Mesodermal cell (in vitro differentiated cells): ENCODE measurements at regions not wholly inside any gene's neighbourhood (a gene's known extent, or its start where the extent isn't known, plus 50 kb on each side); places are given as distances from the start of the nearest gene placed in this dataset.
A peak's percentile ranks its signal among the peaks of the same experiment; 100 is the strongest.

Experiments used
- H3K27ac ChIP-seq: 2 replicates; pipeline ENCODE4 v1.7.0; 2013; ENCODE audit warnings: mild to moderate bottlenecking, low read depth, low read length, moderate library complexity; ENCODE audit not compliant: severe bottlenecking
- H3K36me3 ChIP-seq: 2 replicates; pipeline ENCODE4 v1.7.1; 2013; ENCODE audit warnings: mild to moderate bottlenecking, low read length, moderate library complexity; ENCODE audit not compliant: control insufficient read depth, insufficient read depth
- H3K4me1 ChIP-seq: one replicate; pipeline ENCODE4 v1.7.1; 2013; ENCODE audit warnings: mild to moderate bottlenecking, low read length; ENCODE audit not compliant: insufficient read depth, control insufficient read depth, poor library complexity, severe bottlenecking
- H3K4me3 ChIP-seq: 2 replicates; pipeline ENCODE4 v1.7.0; 2013; ENCODE audit warnings: low read length, control low read depth, mild to moderate bottlenecking; ENCODE audit not compliant: insufficient read depth, poor library complexity, severe bottlenecking; ENCODE audit errors: extremely low read depth
- H3K9me3 ChIP-seq: 2 replicates; pipeline ENCODE4 v1.7.1; 2013; ENCODE audit warnings: mild to moderate bottlenecking, low read length, moderate library complexity; ENCODE audit not compliant: control insufficient read depth
- WGBS, 2 experiments: methylation state at CpG; one replicate each; pipeline ENCODE4 v1.1.5; 2013; ENCODE audit warnings: missing lambda C conversion rate in 2 of 2; ENCODE audit not compliant: insufficient coverage in 2 of 2; 5-methylcytosine and 5-hydroxymethylcytosine counted together

DNA sequence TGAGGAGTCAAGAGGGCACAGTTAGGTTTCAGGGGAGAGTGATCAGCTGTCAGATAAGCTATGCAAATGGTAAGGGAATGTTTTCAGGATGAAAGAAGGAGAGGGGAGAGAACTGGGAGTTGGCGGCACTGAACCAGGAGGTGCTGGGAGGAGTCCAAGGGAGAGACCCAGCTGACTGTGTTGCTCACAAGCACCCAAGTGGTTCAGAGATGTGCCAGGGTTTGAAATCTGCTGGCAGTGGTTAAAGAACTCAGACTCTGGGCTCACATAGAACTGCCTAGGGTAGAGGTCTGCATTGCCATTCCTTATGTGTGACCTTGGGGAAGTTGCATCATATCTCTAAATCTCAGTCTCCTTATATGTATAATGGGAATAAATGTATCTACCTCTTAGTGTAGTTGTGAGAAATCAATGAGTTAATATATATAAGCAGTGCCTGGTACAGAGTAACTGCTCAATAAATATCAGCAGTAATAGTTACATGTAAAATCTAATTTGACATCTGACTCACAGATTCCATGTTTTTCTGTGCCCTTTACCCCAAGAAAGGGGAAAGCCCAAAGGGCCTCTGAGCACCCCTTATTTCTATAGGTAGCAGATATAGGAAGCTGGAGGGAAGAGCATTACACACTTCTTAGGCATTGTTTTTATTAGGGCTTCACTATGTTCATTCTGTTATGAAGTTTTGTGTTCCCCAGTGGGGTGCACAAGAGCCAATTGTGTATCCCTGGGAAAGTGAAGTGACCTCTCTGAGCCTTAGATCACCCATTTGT lies 66.9 kb upstream of the SESN3 start:
- H3K9me3 ChIP-seq: no peaks in the 10 kb centered on the region
- 80 to 100% methylated on average over 1 of the region's 1 CpG for WGBS, 2 experiments

DNA sequence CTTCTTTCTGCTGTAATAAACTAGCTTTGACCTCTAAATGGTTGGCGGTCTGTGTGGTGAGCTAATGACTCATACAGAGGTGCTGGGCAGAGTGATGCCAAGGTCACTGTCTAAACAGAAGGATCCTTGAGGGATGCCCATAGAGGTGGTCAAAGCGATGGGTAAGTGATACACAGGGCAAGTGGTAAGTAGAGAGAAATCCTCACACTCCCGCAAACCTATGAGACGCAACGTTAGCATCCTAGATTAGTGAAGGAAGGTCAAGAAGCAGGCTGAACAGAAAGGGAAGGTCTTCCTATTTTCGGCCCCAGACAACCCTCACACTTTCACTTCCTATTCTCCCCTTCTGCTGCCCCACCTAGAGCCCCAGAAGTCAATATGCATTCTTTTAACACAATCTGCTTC lies 65.6 kb upstream of the SESN3 start:
- Histone ChIP-seq H3K36me3 (no peaks in the 10 kb centered on the region), H3K27ac (no peak overlapping the region), H3K4me3 (no peak overlapping the region), H3K4me1 (peaks cover 14% of the 10 kb centered on the region), H3K9me3 (no peaks in the 10 kb centered on the region)
- 90 to 91% methylated on average over 5 of the region's 6 CpGs for WGBS, 2 experiments

More for the DNA sequence above, 66.9 kb upstream of the SESN3 start:
- Histone ChIP-seq H3K4me1 (peaks cover 14% of the 10 kb centered on the region), H3K4me3 (no peak overlapping the region), H3K36me3 (no peaks in the 10 kb centered on the region), H3K27ac (no peak overlapping the region)

DNA sequence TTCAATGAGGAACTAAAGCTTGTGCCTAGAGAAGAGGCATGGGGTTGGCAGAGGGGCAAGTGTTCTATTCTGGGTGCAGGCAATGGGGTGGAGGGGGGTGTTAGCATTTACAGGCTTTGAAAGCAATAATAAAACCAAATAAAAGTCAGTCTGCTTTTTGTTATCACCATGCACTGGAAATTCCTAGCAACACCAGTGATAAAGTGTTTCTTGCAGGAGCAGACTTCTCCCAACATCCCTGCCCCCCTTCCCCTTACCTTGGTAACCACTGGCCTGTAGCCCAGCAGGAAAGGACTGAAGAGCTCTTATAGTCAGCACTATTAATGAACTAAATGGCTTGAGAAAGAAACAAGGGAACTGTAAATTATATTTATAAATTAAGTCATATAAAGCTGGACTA lies 65.2 kb upstream of the SESN3 start:
- no peaks in the 10 kb centered on the region for H3K36me3 ChIP-seq
- H3K4me3 ChIP-seq: no peak overlapping the region
- H3K4me1 ChIP-seq: peaks cover 14% of the 10 kb centered on the region
- no peak overlapping the region for H3K27ac ChIP-seq
- no peaks in the 10 kb centered on the region for H3K9me3 ChIP-seq

DNA sequence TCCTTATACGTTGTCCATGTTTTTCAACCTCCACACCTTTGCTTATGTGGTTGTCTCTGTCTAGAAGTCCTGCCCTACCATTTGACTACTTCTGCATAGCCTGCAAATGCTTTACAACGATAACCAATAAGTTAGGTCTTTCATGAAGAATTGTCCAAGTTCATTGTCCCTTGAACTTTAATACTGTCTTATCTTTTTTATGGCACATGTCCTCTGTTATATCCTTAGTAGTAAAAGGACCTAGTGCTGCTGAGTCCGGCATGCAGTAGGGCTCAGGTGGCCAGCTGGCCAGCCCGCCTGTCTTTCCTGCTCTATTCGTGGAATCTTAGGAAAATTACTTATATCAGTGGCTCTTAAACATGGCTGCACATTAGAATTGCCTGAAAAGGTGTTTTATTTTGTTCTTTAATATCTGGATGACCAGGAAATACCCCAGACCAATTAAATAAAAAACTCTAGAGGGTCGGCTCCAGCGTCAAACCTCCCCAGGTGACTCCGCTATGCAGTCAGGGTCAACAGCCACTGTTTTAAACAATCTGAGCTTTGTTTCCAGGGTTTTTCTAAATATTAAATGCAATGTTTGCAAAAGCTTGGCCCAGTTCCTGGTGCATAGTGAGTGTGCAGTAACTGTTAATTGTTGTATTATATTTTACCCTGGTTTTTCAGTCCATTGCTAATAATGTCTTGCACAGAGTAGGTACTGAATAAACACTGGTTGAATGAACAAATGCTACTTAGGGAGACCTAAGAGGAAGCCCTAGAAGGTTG lies 64.6 kb upstream of the SESN3 start:
- Histone ChIP-seq H3K4me3 (no peak overlapping the region), H3K9me3 (no peaks in the 10 kb centered on the region), H3K4me1 (peaks cover 14% of the 10 kb centered on the region), H3K36me3 (no peaks in the 10 kb centered on the region), H3K27ac (no peak overlapping the region)
- 92 to 100% methylated on average over 4 to 5 of the region's 8 CpGs for WGBS, 2 experiments

DNA sequence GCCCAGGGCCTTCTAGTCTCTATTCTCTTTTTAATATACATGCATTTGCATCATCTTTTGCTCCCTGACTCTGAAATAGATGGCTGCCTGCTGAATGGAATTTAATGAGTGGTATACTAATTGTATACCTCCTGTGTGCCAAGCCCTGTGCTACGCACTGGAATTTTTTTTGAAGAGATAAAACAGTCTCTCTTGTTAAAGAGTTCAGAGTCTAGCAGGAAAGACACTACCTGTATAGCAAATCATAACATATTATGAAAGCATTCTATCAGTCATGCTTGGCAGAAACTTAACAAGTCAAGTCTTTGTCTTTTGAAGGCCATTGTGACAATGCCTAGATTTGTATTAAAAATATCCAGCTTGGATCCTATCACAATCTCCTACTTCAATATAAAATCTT lies 63.7 kb upstream of the SESN3 start:
- 100% methylated on average over 1 of the region's 1 CpG; no CpG with 5 or more reads in 1 of the 2 experiments for WGBS, 2 experiments
- Histone ChIP-seq H3K4me3 (no peak overlapping the region), H3K36me3 (no peaks in the 10 kb centered on the region), H3K4me1 (peaks cover 11% of the 10 kb centered on the region), H3K9me3 (no peaks in the 10 kb centered on the region), H3K27ac (no peak overlapping the region)

DNA sequence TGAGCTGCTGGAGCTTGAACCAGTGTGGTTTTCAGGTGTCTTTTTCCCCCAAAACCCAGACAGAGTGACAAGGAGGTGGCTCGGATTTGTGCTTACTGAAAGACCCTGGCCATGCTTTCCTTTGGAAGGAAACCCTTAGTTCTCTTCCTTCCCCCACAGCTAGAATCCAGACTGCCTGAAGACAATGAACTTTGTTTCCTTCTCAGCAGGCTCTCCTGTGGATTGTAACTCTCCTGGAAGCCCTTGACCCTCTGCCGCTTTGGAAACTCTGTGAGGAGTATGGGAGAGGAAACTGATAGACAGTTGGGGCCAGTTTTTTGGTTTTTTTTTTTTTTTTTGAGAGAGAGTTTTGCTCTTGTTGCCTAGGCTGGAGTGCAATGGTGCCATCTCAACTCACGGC lies 62.1 kb upstream of the SESN3 start:
- Histone ChIP-seq H3K9me3 (no peaks in the 10 kb centered on the region), H3K36me3 (no peaks in the 10 kb centered on the region), H3K4me3 (no peak overlapping the region), H3K27ac (no peak overlapping the region), H3K4me1 (peaks cover 4% of the 10 kb centered on the region)
- 70 to 83% methylated on average over 1 to 2 of the region's 3 CpGs for WGBS, 2 experiments

DNA sequence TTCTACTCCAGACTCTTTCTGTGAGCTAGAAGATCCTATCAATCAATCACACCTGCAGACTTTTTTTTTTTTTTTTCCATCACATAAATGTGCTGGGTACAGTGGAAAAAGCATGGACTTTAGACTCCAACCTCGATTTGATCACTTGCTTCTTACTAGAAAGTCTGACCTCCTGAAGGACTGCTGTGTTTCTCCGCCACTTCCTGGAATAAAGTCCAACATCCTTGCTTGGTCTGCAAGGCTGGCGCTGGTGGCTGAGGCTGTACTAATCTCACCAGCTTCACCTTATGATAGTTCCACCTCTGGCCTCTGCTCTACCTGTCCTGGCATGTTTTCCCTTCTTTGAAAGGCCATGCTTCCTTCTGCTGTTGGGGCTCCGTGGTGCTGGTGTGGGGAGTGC lies 60.9 kb upstream of the SESN3 start:
- Histone ChIP-seq H3K4me3 (no peak overlapping the region), H3K36me3 (no peaks in the 10 kb centered on the region), H3K4me1 (no peaks in the 10 kb centered on the region), H3K9me3 (no peaks in the 10 kb centered on the region), H3K27ac (no peak overlapping the region)
- WGBS, 2 experiments: 88 to 97% methylated on average over 3 to 4 of the region's 4 CpGs

DNA sequence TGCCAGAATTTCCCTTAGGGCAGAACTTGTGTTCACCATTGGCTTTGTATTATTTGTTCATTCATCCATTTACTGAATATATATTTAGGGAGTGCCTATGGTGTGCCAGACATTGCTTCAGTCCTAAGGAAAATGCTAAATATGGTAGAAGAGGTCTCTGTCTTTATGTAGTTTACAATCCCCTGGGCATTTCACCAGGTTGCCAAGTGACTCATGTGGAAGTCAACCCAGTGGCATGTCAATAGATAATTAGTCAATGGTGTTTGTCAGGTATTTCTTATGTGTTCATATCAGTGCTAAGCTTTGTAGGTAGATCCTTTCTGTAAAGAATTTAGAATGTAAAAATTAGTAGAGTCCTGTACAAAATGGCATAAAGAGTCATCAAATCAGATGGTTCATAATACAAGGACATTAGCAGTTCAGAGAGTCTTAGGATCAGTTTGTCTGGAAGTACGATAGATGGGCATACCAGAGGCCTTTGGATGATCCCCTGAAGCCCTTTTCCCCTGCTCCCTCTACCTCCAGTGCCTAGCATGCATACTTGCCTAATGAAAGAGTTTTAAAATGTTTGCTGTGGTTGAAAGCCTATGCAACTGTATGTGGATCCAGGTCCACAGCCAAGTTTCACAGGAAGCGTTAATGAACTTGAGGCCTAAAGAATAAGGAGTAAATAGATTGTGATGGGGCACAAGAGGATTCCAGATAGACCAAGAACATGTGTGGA lies 58.5 kb upstream of the SESN3 start:
- WGBS, 2 experiments: 92 to 100% methylated on average over 1 to 2 of the region's 2 CpGs
- H3K27ac ChIP-seq: no peak overlapping the region

DNA sequence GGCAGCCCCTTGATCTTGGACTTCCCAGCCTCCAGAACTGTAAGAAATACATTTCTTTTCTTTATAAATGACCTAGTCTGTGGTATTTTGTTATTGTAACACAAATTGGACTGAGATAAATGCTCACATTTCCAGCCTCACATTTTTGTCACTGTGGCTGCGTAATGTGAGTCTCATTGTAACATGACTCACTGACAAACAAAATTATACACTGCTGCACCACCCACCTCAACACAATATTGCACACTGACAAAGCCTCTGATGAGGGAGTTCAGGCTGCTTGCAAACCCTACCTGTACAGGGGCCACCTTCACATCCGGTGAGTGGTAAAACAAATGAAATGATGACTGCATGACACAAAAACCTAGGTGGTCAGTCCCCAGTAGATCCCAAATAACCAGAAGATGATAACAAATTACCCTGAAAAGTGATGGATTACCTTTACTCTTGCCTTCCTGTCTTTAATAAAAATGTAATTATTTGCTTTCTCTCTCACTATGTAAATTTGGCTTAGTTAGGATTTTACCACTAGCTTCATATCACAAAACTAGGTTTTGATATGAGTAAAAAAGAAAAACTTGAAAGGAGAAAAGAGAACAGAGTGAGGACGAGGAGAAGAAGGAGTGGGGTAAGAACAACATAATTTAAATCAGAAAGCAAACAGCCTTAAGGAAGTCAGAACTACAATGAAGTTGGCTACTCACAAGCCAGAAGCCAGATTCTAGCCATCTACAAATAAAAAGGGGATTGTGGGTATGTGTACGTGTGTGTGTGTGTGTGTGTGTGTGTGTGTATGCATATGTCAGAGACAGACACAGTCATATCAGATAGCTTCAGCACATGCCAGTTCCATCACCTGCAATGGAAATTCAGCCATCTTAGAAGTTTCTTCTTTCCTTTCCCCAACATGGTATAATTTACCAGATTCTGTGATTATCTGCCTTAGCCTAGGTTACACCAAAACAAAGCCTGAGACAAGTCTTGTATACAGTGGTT lies 53.4 kb upstream of the SESN3 start:
- Histone ChIP-seq H3K36me3 (no peaks in the 10 kb centered on the region), H3K9me3 (no peaks in the 10 kb centered on the region), H3K4me3 (no peak overlapping the region), H3K27ac (no peak overlapping the region), H3K4me1 (peaks cover 25% of the 10 kb centered on the region)
- 83 to 100% methylated on average over 1 of the region's 4 CpGs for WGBS, 2 experiments

More for the DNA sequence above, 58.5 kb upstream of the SESN3 start:
- H3K9me3 ChIP-seq: no peaks in the 10 kb centered on the region
- H3K4me1 ChIP-seq: no peaks in the 10 kb centered on the region
- H3K4me3 ChIP-seq: no peak overlapping the region
- no peaks in the 10 kb centered on the region for H3K36me3 ChIP-seq

DNA sequence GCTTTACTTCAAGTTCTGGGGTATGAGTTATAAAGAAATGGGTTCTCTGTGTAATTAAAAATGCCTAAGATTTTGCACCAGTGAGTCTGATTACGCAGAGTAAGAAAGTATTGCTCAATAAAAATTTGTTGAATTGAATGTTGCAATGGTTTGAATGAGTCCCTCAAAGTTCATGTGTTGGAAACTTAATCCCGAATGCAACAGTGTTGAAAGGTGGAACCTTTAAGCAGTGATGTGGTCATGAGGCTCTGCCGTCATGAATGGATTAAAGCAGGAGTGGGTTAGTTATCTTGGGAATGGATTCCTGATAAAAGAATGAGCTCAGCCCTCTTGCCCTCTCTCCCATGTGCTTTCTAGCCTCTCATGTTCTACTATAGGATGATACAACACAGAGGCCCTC lies 52.6 kb upstream of the SESN3 start:
- no peak overlapping the region for H3K4me3 ChIP-seq
- WGBS, 2 experiments: 86 to 98% methylated on average over 2 to 3 of the region's 3 CpGs
- no peaks in the 10 kb centered on the region for H3K36me3 ChIP-seq
- H3K27ac ChIP-seq: peak overlapping the region; percentile 38
- H3K4me1 ChIP-seq: peaks cover 32% of the 10 kb centered on the region
- H3K9me3 ChIP-seq: no peaks in the 10 kb centered on the region
